Mesothelial cell of epicardium (in vitro differentiated cells): ENCODE measurements at regions not wholly inside any gene's neighbourhood (a gene's known extent, or its start where the extent isn't known, plus 50 kb on each side); places are given as distances from the start of the nearest gene placed in this dataset.

Experiments
- DNase-seq, 2 experiments: peaks; one replicate each; pipeline ENCODE4 v3.0.0; 2021; ENCODE audit warnings: low spot score in 2 of 2; ENCODE audit not compliant: unreplicated experiment in 2 of 2
- H3K27ac Mint-ChIP-seq: 2 replicates; pipeline ENCODE4 v1.8.0; 2021; ENCODE audit warnings: mixed read lengths
- H3K27me3 Mint-ChIP-seq: 2 replicates; pipeline ENCODE4 v1.8.0; 2021; ENCODE audit warnings: low read depth, mixed read lengths
- H3K36me3 Mint-ChIP-seq: 2 replicates; pipeline ENCODE4 v1.8.0; 2021; ENCODE audit warnings: mixed read lengths
- H3K4me1 Mint-ChIP-seq: 2 replicates; pipeline ENCODE4 v1.8.0; 2021; ENCODE audit warnings: mixed read lengths
- H3K4me3 Mint-ChIP-seq: 2 replicates; pipeline ENCODE4 v1.8.0; 2021; ENCODE audit warnings: mild to moderate bottlenecking, moderate library complexity, mixed read lengths
- H3K9me3 Mint-ChIP-seq: 2 replicates; pipeline ENCODE4 v1.8.0; 2021; ENCODE audit warnings: mixed read lengths
- TF ChIP-seq, protein P1 (sequence below): fragments of 200-600 bp; sonication (generic); IDR thresholded peaks from one replicate; pipeline ENCODE4 v1.5.0; 2021; ENCODE audit warnings: antibody characterized with exemption; ENCODE audit not compliant: unreplicated experiment

DNA sequence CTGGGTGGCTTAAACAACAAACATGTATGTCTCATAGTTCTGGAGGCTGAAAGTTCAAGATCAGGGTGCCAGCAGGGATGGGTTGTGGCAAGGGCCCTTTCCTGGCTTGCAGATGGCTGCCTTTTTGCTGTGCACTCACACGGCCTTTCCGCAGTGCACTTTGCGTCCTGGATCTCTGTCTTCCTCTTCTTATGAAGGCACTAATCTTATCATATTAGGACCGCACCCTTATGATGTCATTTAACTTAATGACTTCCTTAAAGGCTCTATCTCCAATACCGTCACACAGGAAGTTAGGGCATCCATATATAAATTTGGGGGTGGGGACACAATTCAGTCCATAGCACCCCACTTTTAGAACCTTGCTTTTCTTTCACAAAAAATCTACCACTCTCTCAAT, 255.2 kb downstream of the SNX13 start:
- H3K4me1 Mint-ChIP-seq, result peaks cover 15% of the 10 kb centered on the region
- TF ChIP-seq, protein P1, sequence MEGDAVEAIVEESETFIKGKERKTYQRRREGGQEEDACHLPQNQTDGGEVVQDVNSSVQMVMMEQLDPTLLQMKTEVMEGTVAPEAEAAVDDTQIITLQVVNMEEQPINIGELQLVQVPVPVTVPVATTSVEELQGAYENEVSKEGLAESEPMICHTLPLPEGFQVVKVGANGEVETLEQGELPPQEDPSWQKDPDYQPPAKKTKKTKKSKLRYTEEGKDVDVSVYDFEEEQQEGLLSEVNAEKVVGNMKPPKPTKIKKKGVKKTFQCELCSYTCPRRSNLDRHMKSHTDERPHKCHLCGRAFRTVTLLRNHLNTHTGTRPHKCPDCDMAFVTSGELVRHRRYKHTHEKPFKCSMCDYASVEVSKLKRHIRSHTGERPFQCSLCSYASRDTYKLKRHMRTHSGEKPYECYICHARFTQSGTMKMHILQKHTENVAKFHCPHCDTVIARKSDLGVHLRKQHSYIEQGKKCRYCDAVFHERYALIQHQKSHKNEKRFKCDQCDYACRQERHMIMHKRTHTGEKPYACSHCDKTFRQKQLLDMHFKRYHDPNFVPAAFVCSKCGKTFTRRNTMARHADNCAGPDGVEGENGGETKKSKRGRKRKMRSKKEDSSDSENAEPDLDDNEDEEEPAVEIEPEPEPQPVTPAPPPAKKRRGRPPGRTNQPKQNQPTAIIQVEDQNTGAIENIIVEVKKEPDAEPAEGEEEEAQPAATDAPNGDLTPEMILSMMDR, result no peak
- no peak overlapping the region for H3K27ac Mint-ChIP-seq
- H3K9me3 Mint-ChIP-seq, result peaks cover 19% of the 10 kb centered on the region
- DNase-seq, result no peak
- H3K27me3 Mint-ChIP-seq, result no peaks in the 10 kb centered on the region
- H3K4me3 Mint-ChIP-seq, result no peak overlapping the region
- H3K36me3 Mint-ChIP-seq, result no peaks in the 10 kb centered on the region

DNA sequence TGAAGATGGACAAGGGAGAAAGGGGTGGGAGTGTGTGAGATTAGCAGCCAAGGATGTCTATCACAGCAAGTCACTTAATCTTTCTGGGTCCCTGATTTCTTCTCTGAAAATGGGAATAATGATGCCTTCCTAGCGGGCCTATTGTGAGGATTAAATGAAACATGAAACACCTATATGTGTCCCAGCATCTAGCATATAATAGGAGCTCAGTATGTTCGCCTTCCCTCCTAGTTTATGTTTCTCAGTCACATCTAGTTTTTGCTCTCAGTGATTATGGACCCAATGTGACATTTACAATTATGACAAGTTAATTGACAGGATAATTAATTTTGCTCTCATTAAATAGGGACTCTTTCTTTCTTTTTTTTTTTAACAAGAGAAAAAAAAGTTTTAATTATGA, 252.9 kb downstream of the SNX13 start:
- Mint-ChIP-seq H3K9me3 (peaks cover 22% of the 10 kb centered on the region), H3K4me3 (no peak overlapping the region)

DNA sequence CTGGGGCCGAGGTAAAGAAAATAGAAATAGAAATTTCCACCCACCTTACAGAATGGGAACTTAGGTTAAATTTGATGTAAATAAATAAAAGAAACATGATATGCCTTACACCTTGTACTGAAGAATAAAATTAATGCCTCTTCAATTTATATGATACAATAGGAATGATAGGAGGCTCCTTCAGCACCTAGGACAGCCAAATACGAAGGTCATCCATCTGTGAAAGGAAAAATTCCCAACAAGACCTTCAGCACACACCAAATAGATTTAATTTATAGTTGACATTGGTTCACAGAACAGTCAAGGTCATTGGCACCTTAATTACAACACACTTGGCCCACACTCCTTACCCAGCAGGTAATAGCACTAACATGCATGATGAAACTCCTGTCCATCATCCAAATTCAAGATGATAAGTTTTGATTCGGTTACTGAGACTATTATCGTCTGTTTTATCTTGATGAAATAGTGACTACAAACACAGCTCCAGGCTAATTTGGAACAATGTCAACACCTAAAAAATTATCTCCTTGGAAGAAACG, 250.9 kb downstream of the SNX13 start:
- H3K4me3 Mint-ChIP-seq, result no peak overlapping the region
- no peaks in the 10 kb centered on the region for H3K4me1 Mint-ChIP-seq
- peaks cover 31% of the 10 kb centered on the region for H3K9me3 Mint-ChIP-seq
- no peaks in the 10 kb centered on the region for H3K27me3 Mint-ChIP-seq
- TF ChIP-seq, protein P1, result no peak
- H3K36me3 Mint-ChIP-seq, result no peaks in the 10 kb centered on the region
- DNase-seq, result no peak
- H3K27ac Mint-ChIP-seq, result no peak overlapping the region

More for the DNA sequence above, 252.9 kb downstream of the SNX13 start:
- no peaks in the 10 kb centered on the region for H3K27me3 Mint-ChIP-seq
- H3K36me3 Mint-ChIP-seq, result no peaks in the 10 kb centered on the region
- H3K4me1 Mint-ChIP-seq, result peaks cover 7% of the 10 kb centered on the region
- no peak overlapping the region for H3K27ac Mint-ChIP-seq
- DNase-seq, result no peak
- TF ChIP-seq, protein P1, result no peak

DNA sequence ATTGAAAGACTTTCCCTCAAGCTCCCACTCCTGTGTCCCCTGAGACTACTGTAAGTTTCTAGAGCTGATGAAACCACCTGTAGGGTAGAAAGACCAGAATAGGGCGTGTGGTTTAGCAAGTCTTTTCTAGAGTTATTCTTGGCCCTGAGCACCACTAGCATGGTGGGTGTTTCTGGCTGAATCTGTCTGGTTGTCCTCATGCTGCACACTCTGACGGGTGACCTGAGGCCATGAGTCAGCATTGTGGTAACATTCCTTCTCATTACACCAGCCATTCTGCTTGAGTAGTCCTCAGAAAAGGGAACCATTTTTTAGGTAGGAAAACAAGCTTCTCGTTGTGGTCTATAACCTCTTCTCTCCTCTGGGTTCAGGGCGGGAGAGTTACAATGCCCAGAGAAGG, 250.3 kb downstream of the SNX13 start:
- no peaks in the 10 kb centered on the region for H3K4me1 Mint-ChIP-seq
- peaks cover 31% of the 10 kb centered on the region for H3K9me3 Mint-ChIP-seq
- DNase-seq, result no peak
- H3K27ac Mint-ChIP-seq, result no peak overlapping the region
- no peaks in the 10 kb centered on the region for H3K36me3 Mint-ChIP-seq
- H3K27me3 Mint-ChIP-seq, result no peaks in the 10 kb centered on the region
- TF ChIP-seq, protein P1, result no peak
- no peak overlapping the region for H3K4me3 Mint-ChIP-seq

DNA sequence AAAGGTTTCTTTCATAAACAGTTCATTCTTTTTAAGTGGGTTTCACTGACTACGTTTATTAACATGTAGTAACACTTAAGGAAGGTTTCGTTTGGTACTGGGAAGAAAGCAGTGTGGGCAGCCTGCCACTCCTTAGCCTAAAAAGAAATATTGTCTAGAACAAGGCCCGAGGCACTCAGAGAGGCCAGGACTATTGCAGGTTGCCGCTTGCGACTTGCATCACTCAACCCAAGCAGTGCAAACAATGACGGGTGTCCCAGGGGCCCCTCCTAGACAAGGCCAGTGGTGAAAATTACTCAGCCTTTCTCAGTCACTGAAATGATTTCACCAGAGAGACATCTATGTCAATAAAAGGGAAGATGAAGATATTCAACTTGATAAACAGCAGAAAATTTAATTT, 243.9 kb downstream of the SNX13 start:
- no peak overlapping the region for H3K4me3 Mint-ChIP-seq

More for the DNA sequence above, 243.9 kb downstream of the SNX13 start:
- DNase-seq, result peak in 1 of 2 experiments; percentile 39
- TF ChIP-seq, protein P1, result no peak
- H3K27ac Mint-ChIP-seq, result peak overlapping the region; percentile 81
- H3K27me3 Mint-ChIP-seq, result no peaks in the 10 kb centered on the region
- peaks cover 45% of the 10 kb centered on the region for H3K9me3 Mint-ChIP-seq
- peaks cover 18% of the 10 kb centered on the region for H3K4me1 Mint-ChIP-seq
- H3K36me3 Mint-ChIP-seq, result peaks cover 30% of the 10 kb centered on the region
